ENCODE measurements at regions not wholly inside any gene's neighbourhood (a gene's known extent, or its start where the extent isn't known, plus 50 kb on each side); places are given as distances from the start of the nearest gene placed in this dataset.
"Not testable (repeated sequence)": the region's sequence is repeated elsewhere in the genome, so short reads cannot be mapped to it uniquely, and the experiment has no call there.

DNA sequence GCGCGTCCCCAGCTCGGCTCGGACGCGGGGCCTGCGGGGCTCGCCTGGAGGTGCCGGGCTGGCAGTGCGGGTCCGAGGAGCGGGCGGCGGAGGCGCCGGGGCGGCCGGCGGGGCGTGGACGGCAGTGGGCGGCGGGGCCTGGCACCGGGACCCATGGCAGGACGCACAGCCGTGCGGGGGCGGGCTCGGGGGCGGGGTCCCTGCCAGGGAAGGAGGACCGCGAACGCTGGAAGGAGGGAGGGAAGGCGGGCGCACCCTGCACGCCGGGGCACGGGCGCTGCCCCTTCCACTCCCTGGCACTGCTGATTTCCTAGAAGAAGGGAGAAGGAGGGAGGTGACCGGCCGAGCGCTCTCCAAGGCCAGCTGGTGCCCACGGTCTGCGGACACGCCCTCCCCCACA lies 5498.6 kb upstream of the TPTE start:
- not testable (repeated sequence) for TF ChIP-seq YY1 (IDR thresholded peaks at IDR 0.05; ENCODE audit: insufficient read depth, insufficient read length); SUZ12 (IDR thresholded peaks at IDR 0.05; ENCODE audit: extremely low read depth, insufficient read depth, insufficient read length)

All from NT2/D1 (cell line).